Right atrium auricular region (tissue), 2 donors: ENCODE measurements at regions not wholly inside any gene's neighbourhood (a gene's known extent, or its start where the extent isn't known, plus 50 kb on each side); places are given as distances from the start of the nearest gene placed in this dataset.

Experiments used
- DNase-seq: peaks from one replicate; pipeline ENCODE4 v3.0.0-alpha.2; 2019; ENCODE audit warnings: low spot score
- H3K27ac ChIP-seq, 2 donors: fragments of 200-600 bp; sonication (generic); 1 replicate in 1 of 2; 2 replicates in 1 of 2; pipeline ENCODE4 v1.5.1; 2016 to 2019
- H3K27me3 ChIP-seq, 2 donors: fragments of 200-600 bp; sonication (generic); one replicate each; pipeline versions ENCODE4 v1.5.1 to v1.6.0; 2017 to 2019
- H3K36me3 ChIP-seq: fragments of 200-600 bp; sonication (generic); one replicate; pipeline ENCODE4 v1.5.1; 2016
- H3K4me1 ChIP-seq, 2 donors: fragments of 200-600 bp; sonication (generic); one replicate each; pipeline versions ENCODE4 v1.5.1 to v1.6.0; 2017 to 2019
- H3K4me3 ChIP-seq, 2 donors: fragments of 200-600 bp; sonication (generic); 1 replicate in 1 of 2; 2 replicates in 1 of 2; pipeline ENCODE4 v1.5.1; 2017 to 2019; ENCODE audit warnings: mild to moderate bottlenecking in 1 of 2, moderate library complexity in 1 of 2
- H3K9me3 ChIP-seq, 2 donors: fragments of 200-600 bp; sonication (generic); one replicate each; pipeline ENCODE4 v1.5.1; 2019
- TF ChIP-seq, protein P1 (sequence below), 2 donors: fragments of 200-600 bp; sonication (generic); IDR thresholded peaks; one replicate each; pipeline ENCODE4 v1.5.1; 2019; ENCODE audit warnings: antibody characterized with exemption in 2 of 2

DNA sequence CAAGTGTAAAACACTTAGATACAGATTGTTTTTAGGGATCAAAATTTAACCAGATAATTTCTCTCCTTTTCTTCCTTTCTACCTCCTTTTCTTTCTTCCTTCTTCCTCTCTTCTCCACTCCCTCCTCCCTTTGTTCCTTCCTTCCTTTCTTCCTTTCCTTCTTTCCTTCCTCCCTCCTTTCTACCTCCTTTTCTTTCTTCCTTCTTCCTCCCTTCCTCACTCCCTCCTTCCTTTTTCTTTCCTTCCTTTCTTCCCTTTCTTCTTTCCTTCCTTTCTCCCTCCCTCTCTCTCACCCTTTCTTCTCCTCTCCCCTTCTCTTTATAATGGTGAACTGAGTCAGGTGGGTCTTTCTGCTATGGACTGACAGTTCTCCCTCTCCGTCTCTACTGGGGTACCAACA, 397.5 kb upstream of the CDH11 start:
- H3K36me3 ChIP-seq = no peaks in the 10 kb centered on the region
- TF ChIP-seq, protein P1, sequence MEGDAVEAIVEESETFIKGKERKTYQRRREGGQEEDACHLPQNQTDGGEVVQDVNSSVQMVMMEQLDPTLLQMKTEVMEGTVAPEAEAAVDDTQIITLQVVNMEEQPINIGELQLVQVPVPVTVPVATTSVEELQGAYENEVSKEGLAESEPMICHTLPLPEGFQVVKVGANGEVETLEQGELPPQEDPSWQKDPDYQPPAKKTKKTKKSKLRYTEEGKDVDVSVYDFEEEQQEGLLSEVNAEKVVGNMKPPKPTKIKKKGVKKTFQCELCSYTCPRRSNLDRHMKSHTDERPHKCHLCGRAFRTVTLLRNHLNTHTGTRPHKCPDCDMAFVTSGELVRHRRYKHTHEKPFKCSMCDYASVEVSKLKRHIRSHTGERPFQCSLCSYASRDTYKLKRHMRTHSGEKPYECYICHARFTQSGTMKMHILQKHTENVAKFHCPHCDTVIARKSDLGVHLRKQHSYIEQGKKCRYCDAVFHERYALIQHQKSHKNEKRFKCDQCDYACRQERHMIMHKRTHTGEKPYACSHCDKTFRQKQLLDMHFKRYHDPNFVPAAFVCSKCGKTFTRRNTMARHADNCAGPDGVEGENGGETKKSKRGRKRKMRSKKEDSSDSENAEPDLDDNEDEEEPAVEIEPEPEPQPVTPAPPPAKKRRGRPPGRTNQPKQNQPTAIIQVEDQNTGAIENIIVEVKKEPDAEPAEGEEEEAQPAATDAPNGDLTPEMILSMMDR (IDR thresholded peaks at IDR 0.05) = no peak
- H3K27me3 ChIP-seq = no peaks in the 10 kb centered on the region

DNA sequence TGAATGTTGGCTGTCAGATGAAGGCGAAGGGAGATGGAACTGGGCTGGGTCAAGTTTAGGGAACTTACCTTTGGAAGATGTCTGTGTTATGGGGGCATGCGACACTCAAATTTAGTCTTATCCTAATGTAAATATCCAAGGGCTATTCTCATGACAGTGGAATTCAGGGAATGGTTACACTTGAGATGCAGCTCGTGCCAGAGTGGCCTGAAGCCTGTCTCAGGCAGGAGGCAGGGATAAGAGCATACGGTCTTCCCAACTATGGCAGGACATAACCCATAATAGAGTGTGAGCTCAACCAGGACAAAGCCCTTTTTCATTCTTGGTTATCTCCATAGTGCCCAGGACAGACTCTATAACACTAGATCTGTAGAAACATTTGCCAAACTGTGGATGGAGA, 393.3 kb upstream of the CDH11 start:
- no peak for DNase-seq
- no peaks in the 10 kb centered on the region for H3K27me3 ChIP-seq
- TF ChIP-seq, protein P1 (IDR thresholded peaks at IDR 0.05) = no peak
- H3K9me3 ChIP-seq = no peaks in the 10 kb centered on the region
- no peaks in the 10 kb centered on the region for H3K4me1 ChIP-seq
- no peak overlapping the region for H3K4me3 ChIP-seq
- H3K27ac ChIP-seq = no peak overlapping the region
- H3K36me3 ChIP-seq = no peaks in the 10 kb centered on the region

More for the DNA sequence above, 397.5 kb upstream of the CDH11 start:
- no peak overlapping the region for H3K27ac ChIP-seq
- no peaks in the 10 kb centered on the region for H3K9me3 ChIP-seq
- H3K4me1 ChIP-seq = no peaks in the 10 kb centered on the region
- no peak for DNase-seq
- H3K4me3 ChIP-seq = no peak overlapping the region

DNA sequence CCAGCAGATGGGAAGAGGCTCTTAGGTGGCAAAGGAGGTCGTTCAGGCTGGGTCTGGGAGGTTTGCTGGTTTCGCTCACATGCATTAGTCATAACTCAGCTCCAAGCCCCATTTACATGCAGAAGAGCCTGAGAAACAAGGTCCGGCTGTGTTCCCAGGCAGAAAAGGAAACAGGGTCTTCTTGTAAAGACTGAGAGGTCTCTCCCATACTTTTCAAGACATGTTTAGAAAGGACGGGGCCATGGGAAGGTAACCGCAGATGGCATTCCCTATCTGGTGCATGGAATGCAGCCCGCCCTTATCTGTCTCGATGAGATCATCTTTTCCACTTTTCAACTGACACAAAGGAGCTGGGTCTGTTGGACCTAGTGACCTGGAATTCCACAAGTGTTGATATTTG, 389.0 kb upstream of the CDH11 start:
- TF ChIP-seq, protein P1 (IDR thresholded peaks at IDR 0.05) = no peak
- Histone ChIP-seq H3K36me3 (no peaks in the 10 kb centered on the region), H3K9me3 (no peaks in the 10 kb centered on the region), H3K4me1 (no peaks in the 10 kb centered on the region), H3K27ac (no peak overlapping the region), H3K27me3 (no peaks in the 10 kb centered on the region), H3K4me3 (no peak overlapping the region)
- DNase-seq = no peak

DNA sequence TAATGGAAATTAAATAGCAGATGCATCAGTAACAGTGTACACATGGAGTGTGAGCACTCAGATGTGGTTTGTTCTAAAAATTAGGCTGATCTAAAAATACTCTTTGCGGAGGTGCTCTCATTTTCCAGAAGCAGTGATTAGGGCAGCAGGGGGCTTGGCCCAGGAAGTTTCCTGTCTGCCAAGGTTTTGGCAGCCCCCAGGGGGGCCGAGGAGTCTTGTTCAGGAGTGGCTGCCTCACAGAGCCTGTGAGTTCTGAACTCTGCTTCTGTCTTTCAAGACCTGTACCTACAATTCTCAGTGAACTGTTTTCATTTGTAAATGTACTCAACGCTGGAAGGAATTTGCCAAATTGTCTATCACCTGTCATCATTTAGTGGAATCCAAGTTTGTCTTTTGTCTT, 388.4 kb upstream of the CDH11 start:
- no peak for DNase-seq
- Histone ChIP-seq H3K9me3 (no peaks in the 10 kb centered on the region), H3K27ac (no peak overlapping the region), H3K4me1 (no peaks in the 10 kb centered on the region), H3K4me3 (no peak overlapping the region), H3K27me3 (no peaks in the 10 kb centered on the region), H3K36me3 (no peaks in the 10 kb centered on the region)
- TF ChIP-seq, protein P1 (IDR thresholded peaks at IDR 0.05) = no peak

DNA sequence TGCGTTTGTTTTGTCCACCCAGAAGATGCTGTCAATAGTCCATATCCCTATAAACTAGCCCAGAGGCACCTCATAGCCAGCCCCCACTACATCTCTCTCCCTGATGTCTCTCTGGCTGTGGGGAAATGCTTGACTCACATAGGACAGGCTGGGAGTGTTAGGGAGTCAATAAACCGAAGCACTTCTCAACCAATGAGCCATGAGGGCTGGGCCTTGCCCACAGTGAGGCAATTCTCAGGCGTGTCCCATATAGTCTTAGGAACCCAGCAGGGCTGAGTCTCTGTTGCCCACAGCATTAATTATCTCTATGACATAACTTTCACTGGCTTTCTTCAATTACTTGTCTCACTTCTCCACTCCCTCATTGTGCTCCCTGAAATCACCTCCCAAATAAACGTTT, 387.3 kb upstream of the CDH11 start:
- Histone ChIP-seq H3K4me1 (no peaks in the 10 kb centered on the region), H3K27ac (no peak overlapping the region), H3K36me3 (no peaks in the 10 kb centered on the region), H3K9me3 (no peaks in the 10 kb centered on the region), H3K4me3 (no peak overlapping the region), H3K27me3 (no peaks in the 10 kb centered on the region)
- TF ChIP-seq, protein P1 (IDR thresholded peaks at IDR 0.05) = no peak
- no peak for DNase-seq

DNA sequence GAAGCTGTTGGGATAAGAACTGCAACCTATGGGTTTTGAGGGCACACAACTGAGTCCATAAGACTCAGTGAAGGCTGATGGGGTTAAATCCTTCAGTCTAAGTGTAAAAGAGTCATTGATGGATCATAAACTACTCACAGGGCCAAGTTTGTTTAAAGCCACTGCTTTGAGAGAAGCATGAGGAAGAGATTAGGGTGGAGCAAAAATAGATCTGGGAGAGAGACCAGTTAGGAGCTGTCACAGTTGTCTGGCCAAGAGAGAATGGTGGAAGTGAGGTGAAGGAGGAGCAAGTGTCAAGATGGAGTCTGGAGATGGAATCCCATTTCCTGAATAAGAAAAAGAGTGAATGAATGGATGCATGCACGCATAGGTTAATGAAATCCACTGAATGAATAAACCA, 379.1 kb upstream of the CDH11 start:
- TF ChIP-seq, protein P1 (IDR thresholded peaks at IDR 0.05) = no peak
- Histone ChIP-seq H3K27me3 (no peaks in the 10 kb centered on the region), H3K4me1 (no peaks in the 10 kb centered on the region), H3K36me3 (no peaks in the 10 kb centered on the region), H3K4me3 (no peak overlapping the region), H3K27ac (no peak overlapping the region), H3K9me3 (no peaks in the 10 kb centered on the region)
- no peak for DNase-seq
